H1 (cell line): ENCODE measurements at regions not wholly inside any gene's neighbourhood (a gene's known extent, or its start where the extent isn't known, plus 50 kb on each side); places are given as distances from the start of the nearest gene placed in this dataset.

Source experiments
- CHD1 ChIP-seq: IDR thresholded peaks from 2 replicates; pipeline ENCODE4 v1.6.1; 2012; ENCODE audit warnings: low read depth, low read length, improper control_type of control experiment
- JUN ChIP-seq: IDR thresholded peaks from 2 replicates; pipeline ENCODE4 v1.6.1; 2011; ENCODE audit warnings: low read depth, mild to moderate bottlenecking, improper control_type of control experiment, low read length
- KDM1A ChIP-seq: fragments of 200-600, 300-600 bp; sonication (generic); IDR thresholded peaks from 2 replicates; pipeline ENCODE4 v1.7.1; 2016; ENCODE audit warnings: mild to moderate bottlenecking, low read length, borderline replicate concordance
- KDM5A ChIP-seq: fragments of 200-600 bp; IDR thresholded peaks from 2 replicates; pipeline ENCODE4 v1.7.1; 2012; ENCODE audit warnings: mild to moderate bottlenecking, low read length, inconsistent platforms, mixed read lengths
- POLR2A ChIP-seq, 2 experiments: IDR thresholded peaks; 1 replicate in 1 of 2; 2 replicates in 1 of 2; pipeline ENCODE4 v1.6.1; 2011; ENCODE audit warnings: low read depth in 2 of 2, low read length in 2 of 2, mild to moderate bottlenecking in 2 of 2; ENCODE audit errors: control extremely low read depth in 1 of 2
- RAD21 ChIP-seq, 2 experiments: IDR thresholded peaks in 1 of 2; conservative IDR thresholded peaks in 1 of 2; 2 replicates each; pipeline ENCODE4 v1.6.1; 2011; ENCODE audit warnings: low read depth in 2 of 2, low read length in 2 of 2, improper control_type of control experiment in 1 of 2, inconsistent platforms in 1 of 2, mild to moderate bottlenecking in 1 of 2, moderate library complexity in 1 of 2
- SIN3A ChIP-seq, 2 experiments: IDR thresholded peaks in 1 of 2; conservative IDR thresholded peaks in 1 of 2; 2 replicates each; pipeline ENCODE4 v1.6.1; 2011 to 2012; ENCODE audit warnings: low read length in 2 of 2, improper control_type of control experiment in 1 of 2, low read depth in 1 of 2, mild to moderate bottlenecking in 1 of 2
- YY1 ChIP-seq: IDR thresholded peaks from 2 replicates; pipeline ENCODE4 v1.6.1; 2011; ENCODE audit warnings: low read depth, mild to moderate bottlenecking, low read length
- ZNF274 ChIP-seq: IDR thresholded peaks from 2 replicates; pipeline ENCODE4 v1.7.0; 2012; ENCODE audit warnings: low read length, borderline replicate concordance; ENCODE audit errors: extremely low read depth
- TF ChIP-seq, protein P1 (sequence below), 3 experiments: IDR thresholded peaks; 1 replicate in 2 of 3; 2 replicates in 1 of 3; pipeline versions ENCODE4 v1.5.1 to v1.6.1; 2011; ENCODE audit warnings: low read length in 3 of 3, mild to moderate bottlenecking in 3 of 3, inconsistent platforms in 2 of 3, low read depth in 1 of 3, moderate library complexity in 1 of 3; ENCODE audit not compliant: insufficient read depth in 1 of 3; ENCODE audit errors: control extremely low read depth in 1 of 3

DNA sequence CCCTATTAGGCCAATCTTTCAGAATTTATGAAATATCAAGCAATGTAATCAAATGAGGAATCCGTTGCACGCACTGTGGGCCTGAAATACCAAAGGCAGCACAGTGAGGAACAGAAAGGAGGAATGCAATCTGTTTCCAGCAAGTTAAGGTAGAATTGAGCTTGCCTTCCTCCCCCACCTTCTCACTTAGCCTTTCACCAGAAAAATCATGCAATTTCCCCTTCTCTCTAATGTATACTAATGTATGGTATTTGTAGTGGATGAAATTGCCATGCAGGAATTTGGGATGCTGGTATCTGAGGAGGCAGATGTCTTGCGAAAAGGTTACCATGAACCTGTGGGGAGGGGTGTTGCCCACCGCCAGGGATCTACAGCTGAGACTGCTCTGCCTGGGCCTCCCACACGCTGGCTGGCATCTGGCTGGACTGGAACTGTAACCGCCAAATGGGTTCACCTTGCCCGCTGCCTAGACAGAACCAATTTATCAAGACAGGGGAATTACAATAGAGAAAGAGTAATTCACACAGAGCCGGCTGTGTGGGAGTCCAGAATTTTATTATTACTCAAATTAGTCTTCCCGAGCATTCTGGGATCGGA, 222.4 kb upstream of the MYLIP start:
- TF ChIP-seq JUN (no peak), ZNF274 (no peak), CHD1 (no peak), RAD21 (IDR thresholded peaks at IDR 0.05 in 1 of 2, conservative IDR thresholded peaks at IDR 0.05 in 1 of 2; ENCODE audit: low read depth in 2 of 2, low read length in 2 of 2) (no peak), POLR2A (IDR thresholded peaks at IDR 0.05; ENCODE audit: control extremely low read depth in 1 of 2, low read depth in 2 of 2, low read length in 2 of 2) (no peak), SIN3A (conservative IDR thresholded peaks at IDR 0.05 in 1 of 2, IDR thresholded peaks at IDR 0.05 in 1 of 2; ENCODE audit: low read depth in 1 of 2, low read length in 2 of 2) (no peak), KDM1A (no peak), KDM5A (no peak), YY1 (no peak)
- TF ChIP-seq, protein P1, sequence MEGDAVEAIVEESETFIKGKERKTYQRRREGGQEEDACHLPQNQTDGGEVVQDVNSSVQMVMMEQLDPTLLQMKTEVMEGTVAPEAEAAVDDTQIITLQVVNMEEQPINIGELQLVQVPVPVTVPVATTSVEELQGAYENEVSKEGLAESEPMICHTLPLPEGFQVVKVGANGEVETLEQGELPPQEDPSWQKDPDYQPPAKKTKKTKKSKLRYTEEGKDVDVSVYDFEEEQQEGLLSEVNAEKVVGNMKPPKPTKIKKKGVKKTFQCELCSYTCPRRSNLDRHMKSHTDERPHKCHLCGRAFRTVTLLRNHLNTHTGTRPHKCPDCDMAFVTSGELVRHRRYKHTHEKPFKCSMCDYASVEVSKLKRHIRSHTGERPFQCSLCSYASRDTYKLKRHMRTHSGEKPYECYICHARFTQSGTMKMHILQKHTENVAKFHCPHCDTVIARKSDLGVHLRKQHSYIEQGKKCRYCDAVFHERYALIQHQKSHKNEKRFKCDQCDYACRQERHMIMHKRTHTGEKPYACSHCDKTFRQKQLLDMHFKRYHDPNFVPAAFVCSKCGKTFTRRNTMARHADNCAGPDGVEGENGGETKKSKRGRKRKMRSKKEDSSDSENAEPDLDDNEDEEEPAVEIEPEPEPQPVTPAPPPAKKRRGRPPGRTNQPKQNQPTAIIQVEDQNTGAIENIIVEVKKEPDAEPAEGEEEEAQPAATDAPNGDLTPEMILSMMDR (IDR thresholded peaks at IDR 0.05; ENCODE audit: control extremely low read depth in 1 of 3, insufficient read depth in 1 of 3, low read depth in 1 of 3, low read length in 3 of 3): no peak
